GDM1 (cell line): ENCODE measurements at regions not wholly inside any gene's neighbourhood (a gene's known extent, or its start where the extent isn't known, plus 50 kb on each side); places are given as distances from the start of the nearest gene placed in this dataset.

Experiments used
- DNase-seq: peaks from one replicate; lab custom pipeline; 2025; lab: John Stamatoyannopoulos, UW

- DNase-seq = no peak
Observed at GRCh38 chr17:79280866-79281572, 206.4 kb downstream of the ENGASE start.

- DNase-seq = no peak
Observed at GRCh38 chr17:79280010-79280409, 205.4 kb downstream of the ENGASE start.

GRCh38 chr17:79279320-79279719, 204.7 kb downstream of the ENGASE start:
- no peak for DNase-seq

GRCh38 chr17:79276821-79277220, 202.2 kb downstream of the ENGASE start:
- no peak for DNase-seq

GRCh38 chr17:79273660-79274059, 199.0 kb downstream of the ENGASE start:
- no peak for DNase-seq

GRCh38 chr17:79272666-79273219, 198.1 kb downstream of the ENGASE start:
- DNase-seq = no peak

- DNase-seq = no peak
Observed at GRCh38 chr17:79272220-79272619, 197.6 kb downstream of the ENGASE start.

- DNase-seq = no peak
Observed at GRCh38 chr17:79269620-79270019, 195.0 kb downstream of the ENGASE start.

GRCh38 chr17:79263191-79263590, 188.6 kb downstream of the ENGASE start:
- DNase-seq = no peak

GRCh38 chr17:79262624-79263023, 188.0 kb downstream of the ENGASE start:
- no peak for DNase-seq

GRCh38 chr17:79261355-79262072, 186.9 kb downstream of the ENGASE start:
- DNase-seq = no peak

GRCh38 chr17:79258843-79259242, 184.2 kb downstream of the ENGASE start:
- no peak for DNase-seq

GRCh38 chr17:79258041-79258440, 183.4 kb downstream of the ENGASE start:
- DNase-seq = no peak

GRCh38 chr17:79255926-79256585, 181.4 kb downstream of the ENGASE start:
- no peak for DNase-seq

- no peak for DNase-seq
Observed at GRCh38 chr17:79255456-79255855, 180.8 kb downstream of the ENGASE start.

GRCh38 chr17:79255046-79255445, 180.4 kb downstream of the ENGASE start:
- DNase-seq = no peak

- no peak for DNase-seq
Observed at GRCh38 chr17:79252886-79253285, 178.3 kb downstream of the ENGASE start.

- DNase-seq = no peak
Observed at GRCh38 chr17:79251824-79252223, 177.2 kb downstream of the ENGASE start.

- DNase-seq = no peak
Observed at GRCh38 chr17:79249929-79250521, 175.4 kb downstream of the ENGASE start.

- no peak for DNase-seq
Observed at GRCh38 chr17:79248843-79249493, 174.3 kb downstream of the ENGASE start.

- DNase-seq = no peak
Observed at GRCh38 chr17:79246225-79247190, 171.9 kb downstream of the ENGASE start.
